Activated CD4-positive, alpha-beta T cell treated with anti-CD3 and anti-CD28 coated beads, Interleukin-2, amount 10 ng/mL, durations not matched to agents 24 days and 14 days (primary cell): ENCODE measurements at regions not wholly inside any gene's neighbourhood (a gene's known extent, or its start where the extent isn't known, plus 50 kb on each side); places are given as distances from the start of the nearest gene placed in this dataset.

ENCODE experiments used
- DNase-seq: peaks from one replicate; pipeline ENCODE4 v3.0.0; 2022
- H3K27ac Mint-ChIP-seq: one replicate; pipeline ENCODE4 v1.8.0; 2022; ENCODE audit warnings: mild to moderate bottlenecking, mixed read lengths
- H3K27me3 Mint-ChIP-seq: one replicate; pipeline ENCODE4 v1.8.0; 2022; ENCODE audit warnings: mixed read lengths
- H3K36me3 Mint-ChIP-seq: one replicate; pipeline ENCODE4 v1.8.0; 2022; ENCODE audit warnings: low read depth, mild to moderate bottlenecking, mixed read lengths
- H3K4me1 Mint-ChIP-seq: one replicate; pipeline ENCODE4 v1.8.0; 2021; ENCODE audit warnings: mixed read lengths
- H3K4me3 Mint-ChIP-seq: one replicate; pipeline ENCODE4 v1.8.0; 2022; ENCODE audit warnings: mild to moderate bottlenecking, moderate library complexity, mixed read lengths
- H3K9me3 Mint-ChIP-seq: one replicate; pipeline ENCODE4 v1.8.0; 2021; ENCODE audit warnings: mixed read lengths
- intact Hi-C: fragments of 100-400 bp; cut with micrococcal nuclease; formaldehyde crosslinking; loops from one replicate; pipeline ENCODE4 v1.15.1; 2023

- Mint-ChIP-seq H3K27ac (no peak overlapping the region), H3K4me3 (no peak overlapping the region), H3K9me3 (no peaks in the 10 kb centered on the region), H3K36me3 (no peaks in the 10 kb centered on the region), H3K4me1 (peaks cover 3% of the 10 kb centered on the region), H3K27me3 (no peaks in the 10 kb centered on the region)
- intact Hi-C loops: no loop called here
- no peak for DNase-seq
Observed at GRCh38 chr7:117960351-117960750, 87.1 kb upstream of the CTTNBP2 start.

- no peak overlapping the region for H3K4me3 Mint-ChIP-seq
Observed at GRCh38 chr7:117961235-117961634, 88.0 kb upstream of the CTTNBP2 start.

GRCh38 chr7:117962366-117962994 lies 89.2 kb upstream of the CTTNBP2 start:
- no peak for DNase-seq
- Mint-ChIP-seq H3K27ac (no peak overlapping the region), H3K9me3 (peaks cover 4% of the 10 kb centered on the region), H3K36me3 (no peaks in the 10 kb centered on the region), H3K4me3 (no peak overlapping the region), H3K27me3 (no peaks in the 10 kb centered on the region), H3K4me1 (peaks cover 3% of the 10 kb centered on the region)
- intact Hi-C loops: no loop called here

More at GRCh38 chr7:117961235-117961634, 88.0 kb upstream of the CTTNBP2 start:
- Mint-ChIP-seq H3K4me1 (peaks cover 3% of the 10 kb centered on the region), H3K27ac (no peak overlapping the region), H3K36me3 (no peaks in the 10 kb centered on the region), H3K9me3 (no peaks in the 10 kb centered on the region), H3K27me3 (no peaks in the 10 kb centered on the region)
- no peak for DNase-seq
- intact Hi-C loops: no loop called here

GRCh38 chr7:117963264-117964197 lies 90.3 kb upstream of the CTTNBP2 start:
- DNase-seq: no peak
- H3K4me3 Mint-ChIP-seq: no peak overlapping the region
- H3K36me3 Mint-ChIP-seq: no peaks in the 10 kb centered on the region
- H3K4me1 Mint-ChIP-seq: peaks cover 3% of the 10 kb centered on the region
- H3K9me3 Mint-ChIP-seq: peaks cover 4% of the 10 kb centered on the region
- no peak overlapping the region for H3K27ac Mint-ChIP-seq
- intact Hi-C loops: no loop called here
- H3K27me3 Mint-ChIP-seq: no peaks in the 10 kb centered on the region

- H3K27me3 Mint-ChIP-seq: no peaks in the 10 kb centered on the region
- H3K27ac Mint-ChIP-seq: no peak overlapping the region
- no peaks in the 10 kb centered on the region for H3K4me1 Mint-ChIP-seq
- intact Hi-C loops: no loop called here
- no peaks in the 10 kb centered on the region for H3K36me3 Mint-ChIP-seq
- peaks cover 4% of the 10 kb centered on the region for H3K9me3 Mint-ChIP-seq
- H3K4me3 Mint-ChIP-seq: no peak overlapping the region
- DNase-seq: no peak
Observed at GRCh38 chr7:117970801-117971200, 97.6 kb upstream of the CTTNBP2 start.

- no peaks in the 10 kb centered on the region for H3K4me1 Mint-ChIP-seq
- intact Hi-C loops: no loop called here
- H3K9me3 Mint-ChIP-seq: peaks cover under 1% of the 10 kb centered on the region
- no peak overlapping the region for H3K4me3 Mint-ChIP-seq
- no peak for DNase-seq
- H3K27ac Mint-ChIP-seq: no peak overlapping the region
- no peaks in the 10 kb centered on the region for H3K27me3 Mint-ChIP-seq
- no peaks in the 10 kb centered on the region for H3K36me3 Mint-ChIP-seq
Observed at GRCh38 chr7:117971556-117972244, 98.5 kb upstream of the CTTNBP2 start.

GRCh38 chr7:117972606-117973005 lies 99.4 kb upstream of the CTTNBP2 start:
- H3K9me3 Mint-ChIP-seq: no peaks in the 10 kb centered on the region
- no peaks in the 10 kb centered on the region for H3K27me3 Mint-ChIP-seq
- intact Hi-C loops: no loop called here
- H3K4me3 Mint-ChIP-seq: no peak overlapping the region
- no peak overlapping the region for H3K27ac Mint-ChIP-seq
- H3K4me1 Mint-ChIP-seq: no peaks in the 10 kb centered on the region
- DNase-seq: no peak
- no peaks in the 10 kb centered on the region for H3K36me3 Mint-ChIP-seq

GRCh38 chr7:117973975-117974374 lies 100.7 kb upstream of the CTTNBP2 start:
- H3K4me1 Mint-ChIP-seq: no peaks in the 10 kb centered on the region
- H3K4me3 Mint-ChIP-seq: no peak overlapping the region
- no peaks in the 10 kb centered on the region for H3K27me3 Mint-ChIP-seq
- no peaks in the 10 kb centered on the region for H3K9me3 Mint-ChIP-seq
- intact Hi-C loops: no loop called here
- no peak for DNase-seq
- no peaks in the 10 kb centered on the region for H3K36me3 Mint-ChIP-seq
- no peak overlapping the region for H3K27ac Mint-ChIP-seq

- Mint-ChIP-seq H3K4me1 (no peaks in the 10 kb centered on the region), H3K4me3 (no peak overlapping the region), H3K36me3 (no peaks in the 10 kb centered on the region), H3K27me3 (no peaks in the 10 kb centered on the region), H3K27ac (no peak overlapping the region), H3K9me3 (no peaks in the 10 kb centered on the region)
- DNase-seq: no peak
- intact Hi-C loops: no loop called here
Observed at GRCh38 chr7:117974891-117975290, 101.7 kb upstream of the CTTNBP2 start.

GRCh38 chr7:117975476-117975875 lies 102.2 kb upstream of the CTTNBP2 start:
- H3K27ac Mint-ChIP-seq: no peak overlapping the region
- H3K4me3 Mint-ChIP-seq: no peak overlapping the region
- no peaks in the 10 kb centered on the region for H3K4me1 Mint-ChIP-seq
- DNase-seq: no peak
- no peaks in the 10 kb centered on the region for H3K9me3 Mint-ChIP-seq
- H3K27me3 Mint-ChIP-seq: no peaks in the 10 kb centered on the region
- intact Hi-C loops: no loop called here
- no peaks in the 10 kb centered on the region for H3K36me3 Mint-ChIP-seq

GRCh38 chr7:117979954-117980497 lies 106.8 kb upstream of the CTTNBP2 start:
- intact Hi-C loops: no loop called here
- Mint-ChIP-seq H3K9me3 (no peaks in the 10 kb centered on the region), H3K36me3 (no peaks in the 10 kb centered on the region), H3K27me3 (no peaks in the 10 kb centered on the region), H3K27ac (no peak overlapping the region), H3K4me1 (no peaks in the 10 kb centered on the region), H3K4me3 (no peak overlapping the region)
- no peak for DNase-seq

- Mint-ChIP-seq H3K27ac (no peak overlapping the region), H3K27me3 (no peaks in the 10 kb centered on the region), H3K9me3 (no peaks in the 10 kb centered on the region), H3K4me3 (no peak overlapping the region), H3K4me1 (no peaks in the 10 kb centered on the region), H3K36me3 (no peaks in the 10 kb centered on the region)
- DNase-seq: no peak
- intact Hi-C loops: no loop called here
Observed at GRCh38 chr7:117982071-117983055, 109.1 kb upstream of the CTTNBP2 start.

GRCh38 chr7:117986645-117987269 lies 113.5 kb upstream of the CTTNBP2 start:
- intact Hi-C loops: no loop called here
- Mint-ChIP-seq H3K4me1 (no peaks in the 10 kb centered on the region), H3K4me3 (no peak overlapping the region), H3K27me3 (no peaks in the 10 kb centered on the region), H3K27ac (no peak overlapping the region), H3K36me3 (no peaks in the 10 kb centered on the region), H3K9me3 (no peaks in the 10 kb centered on the region)
- DNase-seq: no peak
